ENCODE measurements at regions not wholly inside any gene's neighbourhood (a gene's known extent, or its start where the extent isn't known, plus 50 kb on each side); places are given as distances from the start of the nearest gene placed in this dataset.

DNA sequence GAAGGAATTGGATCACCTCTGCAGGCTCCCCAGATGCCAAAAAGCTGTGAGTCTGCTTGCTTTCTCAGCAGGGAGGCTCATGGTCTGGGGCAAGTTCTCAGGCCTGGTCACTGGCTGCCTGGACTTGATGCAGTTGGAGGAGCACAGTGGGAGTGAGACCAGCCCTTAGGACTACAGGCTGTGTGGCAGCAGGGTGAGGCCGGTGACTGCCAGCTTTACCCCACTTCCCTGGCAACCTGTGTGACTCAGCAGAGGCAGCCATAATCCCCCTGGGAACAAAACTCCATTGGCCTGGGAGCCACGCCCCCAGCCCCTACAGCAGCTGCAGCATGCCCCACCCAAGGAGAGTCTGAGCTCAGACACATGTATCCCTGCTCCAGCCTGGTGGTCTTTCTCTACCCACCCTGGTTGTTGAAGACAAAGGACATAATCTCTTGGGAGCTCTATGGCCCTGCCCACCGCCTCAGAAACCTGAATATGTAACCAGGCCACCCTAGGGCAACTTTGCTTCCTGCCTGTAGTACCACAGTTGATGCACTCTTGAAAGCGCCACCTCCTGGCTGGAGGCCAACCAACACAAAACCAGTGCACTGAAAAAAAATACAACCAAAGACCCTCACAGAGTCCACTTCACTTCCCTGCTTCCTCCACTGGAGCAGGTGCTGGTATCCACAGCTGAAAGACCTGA is 106.8 kb upstream of the SPATS2L start:
- TF ChIP-seq, protein P1, sequence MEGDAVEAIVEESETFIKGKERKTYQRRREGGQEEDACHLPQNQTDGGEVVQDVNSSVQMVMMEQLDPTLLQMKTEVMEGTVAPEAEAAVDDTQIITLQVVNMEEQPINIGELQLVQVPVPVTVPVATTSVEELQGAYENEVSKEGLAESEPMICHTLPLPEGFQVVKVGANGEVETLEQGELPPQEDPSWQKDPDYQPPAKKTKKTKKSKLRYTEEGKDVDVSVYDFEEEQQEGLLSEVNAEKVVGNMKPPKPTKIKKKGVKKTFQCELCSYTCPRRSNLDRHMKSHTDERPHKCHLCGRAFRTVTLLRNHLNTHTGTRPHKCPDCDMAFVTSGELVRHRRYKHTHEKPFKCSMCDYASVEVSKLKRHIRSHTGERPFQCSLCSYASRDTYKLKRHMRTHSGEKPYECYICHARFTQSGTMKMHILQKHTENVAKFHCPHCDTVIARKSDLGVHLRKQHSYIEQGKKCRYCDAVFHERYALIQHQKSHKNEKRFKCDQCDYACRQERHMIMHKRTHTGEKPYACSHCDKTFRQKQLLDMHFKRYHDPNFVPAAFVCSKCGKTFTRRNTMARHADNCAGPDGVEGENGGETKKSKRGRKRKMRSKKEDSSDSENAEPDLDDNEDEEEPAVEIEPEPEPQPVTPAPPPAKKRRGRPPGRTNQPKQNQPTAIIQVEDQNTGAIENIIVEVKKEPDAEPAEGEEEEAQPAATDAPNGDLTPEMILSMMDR (IDR thresholded peaks at IDR 0.05), result no peak
- TF ChIP-seq POLR2A (IDR thresholded peaks at IDR 0.05) (no peak), POLR2AphosphoS5 (IDR thresholded peaks at IDR 0.05) (no peak)
